ENCODE measurements at regions not wholly inside any gene's neighbourhood (a gene's known extent, or its start where the extent isn't known, plus 50 kb on each side); places are given as distances from the start of the nearest gene placed in this dataset.

GRCh38 chr11:116537121-116537520, 235.7 kb downstream of the BUD13 start:
- Histone ChIP-seq H3K27me3 (peaks cover 7% of the 10 kb centered on the region), H3K27ac (no peak overlapping the region), H3K9me3 (replicated peaks in 1 of 3) (no peaks in the 10 kb centered on the region), H3K4me1 (replicated peaks in 1 of 2) (no peaks in the 10 kb centered on the region), H3K36me3 (replicated peaks in 1 of 2) (no peaks in the 10 kb centered on the region), H3K4me3 (no peak overlapping the region)
- no peak for DNase-seq
- 67 to 79% (median 74%) methylated on average over 10 of the region's 10 CpGs for WGBS, 4 donors
- intact Hi-C loops (cut with DNase I), result no loop called here
- TF ChIP-seq POLR2A (IDR thresholded peaks at IDR 0.05) (no peak), CTCF (IDR thresholded peaks at IDR 0.05) (no peak)

- WGBS, 4 donors, result 62 to 77% (median 70%) methylated on average over 3 of the region's 3 CpGs
- H3K4me1 ChIP-seq (replicated peaks in 1 of 2), result no peaks in the 10 kb centered on the region
- H3K27me3 ChIP-seq, result peaks cover 7% of the 10 kb centered on the region
- no peaks in the 10 kb centered on the region for H3K36me3 ChIP-seq (replicated peaks in 1 of 2)
- H3K9me3 ChIP-seq (replicated peaks in 1 of 3), result no peaks in the 10 kb centered on the region
- intact Hi-C loops (cut with DNase I), result no loop called here
- TF ChIP-seq POLR2A (IDR thresholded peaks at IDR 0.05), result no peak
- TF ChIP-seq CTCF (IDR thresholded peaks at IDR 0.05), result no peak
- H3K4me3 ChIP-seq, result no peak overlapping the region
- no peak overlapping the region for H3K27ac ChIP-seq
- no peak for DNase-seq
These were observed 236.4 kb downstream of the BUD13 start for GRCh38 chr11:116536416-116536815.

- H3K36me3 ChIP-seq (replicated peaks in 1 of 2), result no peaks in the 10 kb centered on the region
- no peaks in the 10 kb centered on the region for H3K9me3 ChIP-seq (replicated peaks in 1 of 3)
- 66 to 74% (median 72%) methylated on average over 9 of the region's 9 CpGs for WGBS, 4 donors
- no peak for DNase-seq
- H3K27ac ChIP-seq, result no peak overlapping the region
- H3K27me3 ChIP-seq, result peaks cover 11% of the 10 kb centered on the region
- H3K4me3 ChIP-seq, result no peak overlapping the region
- H3K4me1 ChIP-seq (replicated peaks in 1 of 2), result no peaks in the 10 kb centered on the region
- intact Hi-C loops (cut with DNase I), result no loop called here
- no peak for TF ChIP-seq POLR2A (IDR thresholded peaks at IDR 0.05)
- TF ChIP-seq CTCF (IDR thresholded peaks at IDR 0.05), result no peak
These were observed 236.8 kb downstream of the BUD13 start for GRCh38 chr11:116535994-116536393.

- no peaks in the 10 kb centered on the region for H3K9me3 ChIP-seq (replicated peaks in 1 of 3)
- H3K27ac ChIP-seq, result no peak overlapping the region
- H3K36me3 ChIP-seq (replicated peaks in 1 of 2), result no peaks in the 10 kb centered on the region
- H3K27me3 ChIP-seq, result peaks cover 18% of the 10 kb centered on the region
- no peak for TF ChIP-seq CTCF (IDR thresholded peaks at IDR 0.05)
- TF ChIP-seq POLR2A (IDR thresholded peaks at IDR 0.05), result no peak
- WGBS, 4 donors, result 82 to 89% (median 87%) methylated on average over 9 of the region's 9 CpGs
- no peaks in the 10 kb centered on the region for H3K4me1 ChIP-seq (replicated peaks in 1 of 2)
- intact Hi-C loops (cut with DNase I), result no loop called here
- H3K4me3 ChIP-seq, result no peak overlapping the region
- no peak for DNase-seq
These were observed 237.7 kb downstream of the BUD13 start for GRCh38 chr11:116535120-116535519.
